ENCODE measurements at regions not wholly inside any gene's neighbourhood (a gene's known extent, or its start where the extent isn't known, plus 50 kb on each side); places are given as distances from the start of the nearest gene placed in this dataset.

GRCh38 chr9:115349542-115349941 lies 231.6 kb upstream of the TNC start:
- Histone ChIP-seq H3K27me3 (replicated peaks; ENCODE audit: insufficient read depth) (no peaks in the 10 kb centered on the region), H3K9ac (no peak overlapping the region), H2AFZ (no peak overlapping the region), H3K9me2 (ENCODE audit: insufficient read depth) (no peaks in the 10 kb centered on the region), H3K27ac (no peak overlapping the region), H4K20me1 (ENCODE audit: insufficient read depth) (no peaks in the 10 kb centered on the region), H3K4me1 (ENCODE audit: insufficient read depth) (peaks cover 8% of the 10 kb centered on the region; the same call in 1 of the 2 replicates), H3K9me3 (ENCODE audit: low read depth) (no peaks in the 10 kb centered on the region), H3K79me2 (ENCODE audit: insufficient read depth) (no peaks in the 10 kb centered on the region), H3K4me2 (ENCODE audit: unreplicated experiment) (no peak overlapping the region), H3F3A (ENCODE audit: insufficient read depth) (no peaks in the 10 kb centered on the region; the same call in 1 of the 2 replicates), H3K36me3 (ENCODE audit: low read depth) (no peaks in the 10 kb centered on the region), H3K4me3 (no peak overlapping the region)
- no peak for TF ChIP-seq EZH2 (IDR thresholded peaks at IDR 0.05; ENCODE audit: insufficient read depth, poor library complexity, severe bottlenecking)
- no peak for TF ChIP-seq EZH2phosphoT487 (IDR thresholded peaks at IDR 0.05; ENCODE audit: insufficient read depth, low read depth)
- in situ Hi-C loops (cut with MboI) = no loop called here
- DNase-seq = peak; percentile 21

DNA sequence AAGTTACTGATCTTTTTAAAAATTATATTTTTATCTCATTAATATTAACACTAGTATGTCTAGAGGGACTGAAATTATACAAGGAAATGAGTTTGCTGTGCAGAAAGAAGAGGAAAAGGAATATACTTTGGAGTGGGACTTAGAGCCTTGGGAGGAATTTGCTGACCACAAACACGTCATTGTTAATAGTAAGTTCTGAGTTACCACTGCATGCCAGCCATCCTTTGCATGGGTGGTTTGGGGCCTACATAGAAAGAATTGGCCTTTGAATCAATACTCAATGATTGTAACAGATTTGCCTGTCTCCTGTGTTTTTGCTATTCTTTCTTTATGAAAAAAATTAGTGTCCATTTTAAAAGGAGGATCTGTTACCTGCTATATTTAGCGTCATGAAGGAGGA lies 232.6 kb upstream of the TNC start:
- Histone ChIP-seq H3K4me2 (ENCODE audit: unreplicated experiment) (no peak overlapping the region), H3K36me3 (ENCODE audit: low read depth) (no peaks in the 10 kb centered on the region), H3K79me2 (ENCODE audit: insufficient read depth) (no peaks in the 10 kb centered on the region), H2AFZ (no peak overlapping the region), H4K20me1 (ENCODE audit: insufficient read depth) (no peaks in the 10 kb centered on the region), H3F3A (ENCODE audit: insufficient read depth) (no peaks in the 10 kb centered on the region; the same call in 1 of the 2 replicates), H3K9ac (no peak overlapping the region), H3K4me1 (ENCODE audit: insufficient read depth) (peaks cover 8% of the 10 kb centered on the region; the same call in 1 of the 2 replicates), H3K9me2 (ENCODE audit: insufficient read depth) (no peaks in the 10 kb centered on the region), H3K27me3 (replicated peaks; ENCODE audit: insufficient read depth) (no peaks in the 10 kb centered on the region), H3K27ac (no peak overlapping the region), H3K4me3 (no peak overlapping the region), H3K9me3 (ENCODE audit: low read depth) (no peaks in the 10 kb centered on the region)
- DNase-seq = peak; percentile 42
- in situ Hi-C loops (cut with MboI) = no loop called here
- 67 to 70% methylated on average over 2 of the region's 2 CpGs for WGBS, 2 experiments (ENCODE audit: low coverage in 1 of 2, low lambda C conversion rate in 2 of 2, missing lambda C conversion rate in 2 of 2)
- TF ChIP-seq EZH2 (IDR thresholded peaks at IDR 0.05; ENCODE audit: insufficient read depth, poor library complexity, severe bottlenecking) = no peak
- TF ChIP-seq EZH2phosphoT487 (IDR thresholded peaks at IDR 0.05; ENCODE audit: insufficient read depth, low read depth) = no peak

DNA sequence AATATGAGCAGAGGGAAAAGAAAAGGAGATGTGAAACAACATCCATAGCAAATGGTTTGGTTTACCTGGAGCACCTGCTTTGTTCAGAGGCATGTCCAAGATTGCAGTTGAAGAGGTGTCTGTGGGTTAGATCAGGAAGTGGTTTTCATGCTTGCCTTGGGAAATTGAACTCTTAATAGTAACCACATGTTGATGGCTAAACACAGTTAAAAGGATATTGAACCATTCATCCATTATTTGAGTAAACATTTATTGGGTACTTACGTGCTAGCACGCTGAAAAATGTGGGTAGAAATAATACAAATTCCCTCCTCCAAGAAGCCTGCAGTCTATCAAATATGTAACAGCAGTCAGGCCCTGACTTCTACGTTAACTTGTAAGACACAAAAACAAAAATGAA lies 235.7 kb upstream of the TNC start:
- Histone ChIP-seq H3K27me3 (replicated peaks; ENCODE audit: insufficient read depth) (no peaks in the 10 kb centered on the region), H3K4me3 (no peak overlapping the region), H3K4me2 (ENCODE audit: unreplicated experiment) (no peak overlapping the region), H3K4me1 (ENCODE audit: insufficient read depth) (peaks cover 8% of the 10 kb centered on the region; the same call in 1 of the 2 replicates), H3K9ac (no peak overlapping the region), H3K9me2 (ENCODE audit: insufficient read depth) (no peaks in the 10 kb centered on the region), H3F3A (ENCODE audit: insufficient read depth) (no peaks in the 10 kb centered on the region; the same call in 1 of the 2 replicates), H3K36me3 (ENCODE audit: low read depth) (no peaks in the 10 kb centered on the region), H3K9me3 (ENCODE audit: low read depth) (no peaks in the 10 kb centered on the region), H3K79me2 (ENCODE audit: insufficient read depth) (no peaks in the 10 kb centered on the region), H3K27ac (no peak overlapping the region), H4K20me1 (ENCODE audit: insufficient read depth) (no peaks in the 10 kb centered on the region), H2AFZ (no peak overlapping the region)
- 92 to 94% methylated on average over 3 of the region's 3 CpGs for WGBS, 2 experiments (ENCODE audit: low coverage in 1 of 2, low lambda C conversion rate in 2 of 2, missing lambda C conversion rate in 2 of 2)
- TF ChIP-seq EZH2phosphoT487 (IDR thresholded peaks at IDR 0.05; ENCODE audit: insufficient read depth, low read depth) (no peak), EZH2 (IDR thresholded peaks at IDR 0.05; ENCODE audit: insufficient read depth, poor library complexity, severe bottlenecking) (no peak)
- no peak for DNase-seq
- in situ Hi-C loops (cut with MboI) = no loop called here

DNA sequence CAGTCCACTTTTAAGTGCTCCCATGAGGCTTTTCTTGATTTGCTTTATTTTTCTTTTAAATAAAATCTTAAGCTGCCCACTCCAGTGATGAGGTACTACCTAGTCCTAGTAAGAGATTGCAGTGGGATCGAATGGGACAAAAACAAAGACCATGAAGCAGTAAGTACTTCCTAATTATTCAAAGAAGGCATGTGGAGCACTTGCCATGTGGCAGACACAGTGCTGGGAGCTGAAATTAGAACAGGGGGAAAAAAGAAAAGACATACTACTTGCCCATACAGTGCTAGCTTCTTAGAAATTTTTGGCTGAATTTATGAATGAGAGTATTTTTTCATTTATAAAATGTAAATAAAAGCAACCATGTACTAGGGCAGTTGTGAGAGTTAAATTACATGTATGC lies 239.9 kb upstream of the TNC start:
- no peak overlapping the region for H3K9ac ChIP-seq
- H3K9me2 ChIP-seq (ENCODE audit: insufficient read depth) = no peaks in the 10 kb centered on the region
- H3K27me3 ChIP-seq (replicated peaks; ENCODE audit: insufficient read depth) = no peaks in the 10 kb centered on the region
- DNase-seq = no peak
- H3K4me2 ChIP-seq (ENCODE audit: unreplicated experiment) = no peak overlapping the region
- H3K4me3 ChIP-seq = no peak overlapping the region
- no peaks in the 10 kb centered on the region for H3F3A ChIP-seq (ENCODE audit: insufficient read depth)
- WGBS, 2 experiments (ENCODE audit: low coverage in 1 of 2, low lambda C conversion rate in 2 of 2, missing lambda C conversion rate in 2 of 2) = 82 to 92% methylated on average over 1 of the region's 1 CpG
- no peak for TF ChIP-seq EZH2 (IDR thresholded peaks at IDR 0.05; ENCODE audit: insufficient read depth, poor library complexity, severe bottlenecking)
- TF ChIP-seq EZH2phosphoT487 (IDR thresholded peaks at IDR 0.05; ENCODE audit: insufficient read depth, low read depth) = no peak
- H3K79me2 ChIP-seq (ENCODE audit: insufficient read depth) = no peaks in the 10 kb centered on the region
- H3K36me3 ChIP-seq (ENCODE audit: low read depth) = no peaks in the 10 kb centered on the region
- in situ Hi-C loops (cut with MboI) = no loop called here
- H3K9me3 ChIP-seq (ENCODE audit: low read depth) = no peaks in the 10 kb centered on the region
- H4K20me1 ChIP-seq (ENCODE audit: insufficient read depth) = no peaks in the 10 kb centered on the region
- no peak overlapping the region for H2AFZ ChIP-seq
- no peak overlapping the region for H3K27ac ChIP-seq
- no peaks in the 10 kb centered on the region for H3K4me1 ChIP-seq (ENCODE audit: insufficient read depth)
